Glomerular endothelial cell (primary cell): ENCODE measurements at regions not wholly inside any gene's neighbourhood (a gene's known extent, or its start where the extent isn't known, plus 50 kb on each side); places are given as distances from the start of the nearest gene placed in this dataset.

Source experiments
- DNase-seq: peaks from one replicate; pipeline ENCODE4 v3.0.0-alpha.2; 2011; ENCODE audit warnings: low read depth, low spot score; ENCODE audit errors: extremely low read depth

DNA sequence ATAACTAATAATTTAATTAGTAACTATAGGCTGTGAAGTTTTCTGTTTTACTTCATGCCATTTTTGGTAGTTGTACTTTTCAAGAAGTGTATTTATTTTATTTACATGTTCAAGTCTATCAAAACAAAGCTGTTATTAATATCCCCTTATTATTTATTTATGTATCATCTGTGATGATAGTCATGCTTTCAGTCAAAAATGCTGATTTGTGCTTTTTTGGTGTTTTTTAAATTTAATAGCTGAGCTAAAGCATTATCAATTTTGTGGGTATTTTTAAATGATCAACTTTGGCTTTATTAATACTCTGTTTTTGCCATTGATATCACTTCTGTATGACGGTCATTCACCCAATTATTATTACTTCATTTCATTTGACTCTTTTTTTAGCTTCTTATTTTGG, 1229.2 kb upstream of the CADM2 start:
- no peak for DNase-seq

DNA sequence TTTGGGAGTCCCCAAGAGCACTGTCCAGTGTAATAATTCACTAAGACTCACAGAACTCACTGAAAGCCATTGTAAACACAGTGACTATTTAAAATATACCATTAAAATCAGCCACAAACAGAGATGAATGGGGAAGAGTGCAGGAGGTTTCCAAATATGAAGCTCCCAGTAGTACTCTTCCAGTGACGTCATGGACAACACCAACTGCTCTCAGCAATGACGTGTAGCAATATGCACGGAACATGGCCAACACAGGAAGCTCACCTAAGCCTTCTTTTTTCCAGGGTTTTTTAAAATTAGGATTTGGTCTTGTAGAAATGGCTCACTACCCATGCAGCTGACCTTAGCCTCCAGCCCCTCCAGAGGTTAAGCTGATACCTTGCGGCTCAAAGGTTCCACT, 1224.1 kb upstream of the CADM2 start:
- no peak for DNase-seq

DNA sequence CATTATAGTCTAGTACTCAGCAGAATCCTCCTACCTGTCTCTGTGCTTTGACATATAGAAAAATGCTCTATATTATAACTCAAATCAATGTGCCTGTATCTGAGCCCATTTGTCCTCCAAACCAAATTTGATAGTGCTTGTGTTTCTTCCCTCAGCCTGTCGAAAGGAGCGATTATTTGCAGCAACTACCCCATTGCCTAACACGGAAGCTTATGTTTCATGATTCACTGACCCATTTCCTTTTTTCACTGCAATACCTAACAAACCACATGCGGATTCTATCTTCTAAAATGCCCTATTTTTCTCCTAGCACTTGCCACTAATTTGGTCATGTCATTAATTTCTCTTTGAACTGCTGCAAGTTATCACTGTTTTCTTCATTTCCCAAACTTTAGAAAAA, 1220.6 kb upstream of the CADM2 start:
- no peak for DNase-seq

DNA sequence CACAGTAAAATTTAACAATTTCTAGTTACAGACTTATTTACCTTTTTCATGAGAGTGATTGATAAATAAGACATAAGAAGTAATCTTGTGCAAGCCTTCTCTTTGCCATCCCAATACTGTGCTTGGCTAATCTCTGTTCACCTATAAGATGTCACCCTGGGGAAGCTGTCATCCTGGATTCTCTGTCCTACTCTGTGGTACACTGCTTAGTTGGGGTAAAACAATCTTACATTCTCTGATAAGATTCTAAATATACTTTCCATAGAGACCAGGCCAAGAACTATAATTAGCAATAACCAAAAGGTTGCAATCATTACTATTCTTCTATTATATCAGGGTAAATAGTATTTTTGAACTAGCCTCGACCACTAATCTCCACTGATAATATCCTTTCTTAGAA, 1218.3 kb upstream of the CADM2 start:
- DNase-seq: no peak

DNA sequence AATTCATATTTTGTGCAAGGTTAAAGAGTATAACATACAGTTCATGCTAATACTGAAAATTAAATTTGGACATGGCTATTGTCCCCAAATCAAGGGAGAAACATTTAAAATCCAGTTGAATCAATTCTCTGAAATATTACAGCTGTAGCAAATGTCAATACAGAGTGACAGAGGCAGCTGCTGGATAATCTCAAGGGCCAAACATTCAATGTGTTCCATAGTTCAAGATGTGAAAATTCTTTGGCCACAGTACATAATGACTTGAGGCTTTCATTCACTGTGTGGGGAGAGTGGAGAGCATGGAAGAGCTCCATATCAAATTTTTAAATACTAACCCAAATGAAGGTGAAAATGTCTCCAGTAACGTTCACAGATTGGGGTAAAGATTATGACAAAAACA, 1192.8 kb upstream of the CADM2 start:
- DNase-seq: no peak

DNA sequence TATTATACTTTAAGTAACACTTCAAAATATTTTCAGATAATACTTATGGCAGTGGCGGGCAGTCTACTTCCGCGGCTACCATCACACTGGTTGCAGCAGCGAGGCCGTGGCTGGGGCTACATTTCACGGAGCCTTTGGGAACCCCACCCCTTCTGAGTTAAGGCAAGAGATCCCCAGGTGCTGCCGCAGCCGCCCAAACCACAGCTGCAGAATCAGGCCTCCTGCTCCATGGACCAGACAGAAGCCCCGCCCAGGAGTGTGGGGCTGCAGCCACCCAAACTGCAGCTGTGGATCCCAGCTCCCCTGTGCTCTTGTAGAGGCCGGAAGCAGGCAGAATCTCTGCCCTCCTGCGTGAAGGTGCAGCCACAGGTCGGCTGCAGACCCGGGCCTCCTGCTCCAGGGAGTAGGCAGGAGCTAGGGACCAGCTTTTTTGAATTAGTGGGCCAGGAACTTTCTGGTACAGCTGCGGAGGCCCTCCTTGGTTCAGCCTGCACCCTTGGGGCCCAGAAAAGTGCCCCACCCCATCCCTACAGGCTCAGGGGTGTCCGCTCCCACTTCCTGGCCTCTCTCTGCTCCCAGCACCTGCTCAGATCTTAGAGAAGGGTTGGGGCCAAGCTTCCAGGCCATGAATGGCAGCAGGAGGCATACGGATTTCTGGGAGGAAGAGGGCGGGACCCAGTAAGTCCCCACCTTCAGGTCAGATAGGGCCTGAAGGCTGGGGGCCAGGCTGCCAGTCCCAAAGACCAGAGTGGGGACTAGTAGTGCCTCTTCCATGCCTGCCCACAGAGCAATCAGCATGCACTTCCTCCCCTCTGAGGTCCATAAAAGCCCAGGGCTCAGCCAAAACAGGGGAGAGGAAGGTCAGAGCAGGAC, 1188.8 kb upstream of the CADM2 start:
- DNase-seq: no peak

DNA sequence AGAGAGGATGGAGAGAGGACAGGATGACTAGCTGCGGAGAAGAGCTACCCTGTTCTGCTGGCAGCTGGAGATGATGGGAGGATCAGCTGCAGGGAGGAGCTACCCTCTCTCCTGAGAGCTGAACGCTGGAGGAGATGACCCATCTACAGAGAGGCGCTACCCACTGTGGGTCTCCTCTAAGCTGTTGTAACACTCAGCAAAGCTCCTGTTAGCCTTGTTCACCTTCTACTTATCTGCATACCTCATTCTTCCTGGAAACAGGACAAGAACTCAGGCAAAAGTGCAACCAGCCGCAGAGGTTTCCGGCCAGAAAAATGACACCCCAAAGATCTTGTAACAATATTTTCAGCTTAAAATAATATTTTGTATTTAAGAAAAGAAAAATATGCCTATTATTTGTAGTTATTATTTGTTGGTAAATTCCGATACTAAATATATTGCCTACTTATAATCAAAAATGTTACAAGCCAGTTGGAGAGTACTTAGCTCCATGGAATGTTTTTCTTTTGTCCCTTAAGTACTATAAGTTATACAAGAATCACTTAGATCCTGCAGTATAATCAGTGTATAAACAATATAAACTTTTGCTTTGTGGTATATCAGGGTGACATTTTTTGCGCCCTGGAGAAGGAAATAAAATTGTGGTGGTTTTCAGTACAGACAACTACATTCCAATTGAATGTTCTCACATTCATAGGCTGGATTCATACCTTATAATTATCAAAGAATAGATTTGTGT, 1188.0 kb upstream of the CADM2 start:
- DNase-seq: no peak

DNA sequence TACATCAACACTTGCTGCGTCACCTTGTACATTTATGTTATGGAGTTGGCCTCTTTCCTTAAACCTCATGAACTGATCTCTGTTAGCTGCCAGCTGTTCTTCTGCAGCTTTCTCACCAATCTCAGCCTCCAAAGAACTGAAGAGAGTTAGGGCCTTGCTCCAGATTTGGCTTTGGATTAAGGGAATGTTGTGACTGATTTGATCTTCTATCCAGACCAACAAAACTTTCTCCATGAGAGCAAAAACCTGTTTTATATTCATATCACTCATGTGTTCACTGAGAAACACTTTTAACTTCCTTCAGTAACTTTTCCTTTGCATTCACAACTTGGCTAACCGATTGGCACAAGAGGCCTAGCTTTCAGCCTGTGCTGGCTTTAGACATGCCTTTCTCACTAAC, 1156.0 kb upstream of the CADM2 start:
- DNase-seq: no peak

DNA sequence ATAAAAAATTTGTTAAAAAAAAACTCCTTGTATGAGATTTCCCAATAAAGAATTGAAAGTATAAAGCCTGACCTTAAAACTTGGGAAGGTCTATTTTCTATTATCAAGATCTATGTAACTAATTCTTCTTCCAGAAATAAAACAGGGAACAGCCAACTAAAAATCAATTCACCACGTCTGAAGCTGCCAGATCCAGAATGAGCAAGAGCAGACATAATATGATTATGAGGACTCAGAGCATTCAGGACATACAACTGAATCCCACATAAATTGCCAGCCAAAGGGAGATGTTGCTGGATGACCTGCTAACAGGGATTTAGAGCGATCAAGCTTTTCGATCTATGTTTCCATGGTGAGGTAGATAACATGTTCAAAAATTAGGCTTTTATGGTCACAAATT, 1151.3 kb upstream of the CADM2 start:
- no peak for DNase-seq

DNA sequence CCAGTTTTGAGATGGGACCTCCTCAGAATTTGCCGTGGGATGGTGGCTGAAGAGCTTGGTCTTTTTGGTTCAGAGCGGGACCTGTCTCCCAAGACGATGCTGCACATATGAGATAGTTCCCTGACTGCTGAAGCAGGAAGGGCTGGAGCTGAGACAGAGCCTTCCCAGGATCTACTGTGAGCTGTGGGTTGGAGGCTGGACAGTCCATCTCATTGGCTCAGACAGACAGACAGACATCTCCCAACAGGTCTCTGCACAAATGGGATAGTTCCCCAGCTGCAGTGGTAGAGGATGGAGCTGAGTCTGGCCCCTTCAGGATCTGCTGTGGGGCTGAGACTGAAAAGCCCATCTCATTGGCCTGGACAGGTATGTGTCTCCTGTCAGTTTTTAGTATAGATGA, 1145.6 kb upstream of the CADM2 start:
- DNase-seq: no peak

DNA sequence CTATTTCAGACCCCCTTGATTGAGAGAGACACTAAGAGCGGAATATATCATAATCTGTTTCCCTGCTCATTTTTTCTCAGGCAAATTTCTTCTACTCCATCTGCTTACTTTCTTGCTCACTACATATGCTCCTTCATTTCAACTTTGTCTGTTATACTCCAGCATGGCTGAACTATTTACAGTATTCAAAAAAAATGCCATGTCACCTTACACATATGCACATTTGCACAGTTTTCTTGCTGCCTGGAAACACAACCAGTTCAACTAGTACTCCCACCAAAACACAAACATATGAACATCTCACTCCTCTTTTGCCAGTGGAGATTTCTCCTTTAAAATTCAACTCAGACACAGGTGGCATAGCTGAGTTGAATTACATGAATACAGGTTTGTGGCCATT, 1142.1 kb upstream of the CADM2 start:
- DNase-seq: no peak

DNA sequence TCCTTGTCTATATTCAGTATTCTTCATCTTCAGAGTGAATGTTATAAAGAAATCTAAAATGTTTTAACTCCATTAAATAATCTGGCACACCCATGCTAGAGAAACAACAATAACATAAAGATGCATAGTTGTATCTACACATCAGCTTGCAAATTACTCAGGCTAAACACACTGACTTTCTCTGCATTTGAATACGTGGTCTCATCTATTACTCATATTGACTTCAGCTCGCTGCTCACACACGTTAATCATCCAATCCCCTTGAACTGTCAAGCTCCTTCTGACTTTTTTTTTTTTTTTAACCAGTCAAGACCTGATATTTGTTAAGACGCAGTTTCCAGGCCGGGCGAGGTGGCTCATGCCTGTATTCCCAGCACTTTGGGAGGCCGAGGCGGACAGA, 1137.3 kb upstream of the CADM2 start:
- DNase-seq: no peak

DNA sequence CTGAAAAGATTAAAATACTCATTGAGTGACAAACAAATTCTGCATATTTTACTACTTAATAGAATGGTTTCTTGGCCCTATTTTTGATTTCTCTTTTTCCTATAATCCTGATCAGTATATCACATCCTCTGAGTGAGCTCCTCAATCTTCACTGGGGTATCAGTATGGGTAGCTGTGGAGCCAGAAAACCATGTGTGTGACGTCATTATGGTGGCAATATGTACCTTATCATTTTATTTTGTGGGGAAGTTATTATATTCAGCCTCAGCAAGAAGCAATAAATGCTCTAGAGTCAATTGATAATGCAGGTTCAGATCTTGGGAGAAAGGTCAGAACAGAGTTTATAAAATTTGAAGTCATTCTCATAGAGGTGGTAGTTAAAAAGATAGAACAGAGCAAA, 1135.7 kb upstream of the CADM2 start:
- no peak for DNase-seq

DNA sequence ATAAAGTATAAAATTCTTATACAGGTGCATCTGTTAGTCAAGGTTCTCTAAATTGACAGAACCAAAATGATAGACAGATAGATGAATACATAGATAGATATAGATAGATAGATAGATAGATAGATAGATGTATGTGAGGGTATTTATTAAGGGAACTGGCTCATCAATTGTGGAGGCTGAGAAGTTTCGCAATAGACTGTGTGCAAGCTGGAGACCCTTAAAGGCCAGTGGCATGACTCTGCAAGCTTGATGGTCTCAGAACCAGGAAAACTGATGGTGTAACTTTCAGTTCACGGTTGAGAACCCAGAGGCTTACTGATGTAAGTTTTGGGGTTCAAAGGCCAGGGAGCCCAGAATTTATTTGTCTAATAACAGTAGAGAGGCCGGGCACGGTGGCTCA, 1123.7 kb upstream of the CADM2 start:
- no peak for DNase-seq

DNA sequence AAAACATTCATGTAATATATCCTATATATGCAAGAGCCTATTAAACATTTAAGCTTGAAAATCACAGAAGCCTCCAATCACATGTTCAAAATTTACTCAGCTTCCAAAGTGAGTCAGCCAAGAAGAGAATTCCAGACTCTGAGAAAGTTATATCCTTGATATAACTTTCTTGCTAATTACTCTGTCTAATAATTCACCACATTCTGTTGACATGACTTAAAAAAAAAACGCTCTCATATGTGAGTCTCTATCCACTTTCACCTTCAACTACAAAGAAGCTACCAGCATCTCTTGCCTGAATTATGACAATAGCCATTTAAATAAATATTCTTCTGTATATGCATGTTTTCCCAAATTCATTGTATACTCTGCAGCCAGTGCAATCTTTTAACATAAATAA, 1116.3 kb upstream of the CADM2 start:
- DNase-seq: no peak

DNA sequence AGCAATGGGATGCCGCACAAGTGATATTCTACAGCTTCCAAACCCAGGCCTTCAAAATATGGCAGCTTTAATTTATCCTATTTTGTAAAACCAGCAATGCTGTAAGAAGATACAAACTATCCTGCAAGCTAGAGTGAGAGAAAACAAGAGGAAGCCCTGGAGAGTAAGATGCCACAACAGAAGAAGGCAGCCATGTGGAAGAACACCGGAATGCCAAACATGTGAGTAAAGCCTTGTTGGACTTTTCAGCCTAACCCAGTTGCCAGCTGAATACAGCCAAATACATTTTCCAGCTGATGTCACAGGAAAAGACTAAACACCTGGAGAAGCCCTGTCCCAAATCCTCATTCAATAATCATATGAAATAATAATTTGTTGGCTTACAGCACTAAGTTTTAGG, 1115.1 kb upstream of the CADM2 start:
- no peak for DNase-seq

DNA sequence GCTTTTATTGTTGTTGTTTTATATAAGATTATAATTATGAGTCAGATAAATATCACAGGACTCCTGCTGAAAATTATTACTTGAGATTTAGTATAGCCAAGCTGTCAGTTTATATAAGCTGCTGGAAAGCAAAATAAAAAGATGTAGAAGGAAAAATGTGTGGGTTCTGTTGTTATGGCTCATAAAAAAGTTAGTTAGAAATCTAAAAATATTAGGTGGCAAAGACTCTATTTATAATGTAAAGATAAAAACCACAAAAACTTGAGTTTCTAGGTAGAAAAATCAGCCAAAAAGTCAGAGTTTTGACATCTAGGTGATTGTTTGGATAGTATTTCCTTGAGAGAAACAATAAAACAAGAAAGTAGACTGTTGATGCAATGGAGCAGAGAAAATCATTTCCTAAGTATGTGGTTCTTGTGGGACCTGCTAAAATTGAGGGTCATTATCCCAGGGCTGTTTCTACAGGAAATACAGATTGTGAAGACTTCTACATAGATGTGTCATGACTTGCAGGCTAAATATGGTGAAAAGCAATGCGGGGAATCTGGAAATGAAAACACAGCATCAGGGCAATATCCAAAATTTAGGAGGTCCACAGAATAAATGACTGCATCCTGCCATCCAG, 1109.6 kb upstream of the CADM2 start:
- DNase-seq: no peak

DNA sequence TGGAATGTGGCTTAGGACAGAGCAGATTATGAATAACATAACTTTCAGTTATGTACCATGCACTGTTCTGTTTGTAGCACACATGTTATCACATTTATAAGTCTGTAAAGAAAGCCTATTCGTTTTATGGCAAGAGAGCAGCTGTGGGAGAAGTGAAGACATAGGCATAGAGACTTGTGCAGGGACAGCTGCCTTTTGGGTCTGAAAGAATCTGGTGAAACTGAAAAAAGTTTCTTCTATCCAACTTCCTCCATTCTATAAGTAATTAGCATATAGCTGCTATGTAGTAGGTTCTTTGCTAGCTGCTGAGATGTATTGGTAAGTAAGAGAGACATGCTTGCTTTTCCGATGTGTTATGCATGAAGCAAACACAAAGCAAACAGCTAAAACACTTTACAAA, 1095.4 kb upstream of the CADM2 start:
- DNase-seq: no peak

DNA sequence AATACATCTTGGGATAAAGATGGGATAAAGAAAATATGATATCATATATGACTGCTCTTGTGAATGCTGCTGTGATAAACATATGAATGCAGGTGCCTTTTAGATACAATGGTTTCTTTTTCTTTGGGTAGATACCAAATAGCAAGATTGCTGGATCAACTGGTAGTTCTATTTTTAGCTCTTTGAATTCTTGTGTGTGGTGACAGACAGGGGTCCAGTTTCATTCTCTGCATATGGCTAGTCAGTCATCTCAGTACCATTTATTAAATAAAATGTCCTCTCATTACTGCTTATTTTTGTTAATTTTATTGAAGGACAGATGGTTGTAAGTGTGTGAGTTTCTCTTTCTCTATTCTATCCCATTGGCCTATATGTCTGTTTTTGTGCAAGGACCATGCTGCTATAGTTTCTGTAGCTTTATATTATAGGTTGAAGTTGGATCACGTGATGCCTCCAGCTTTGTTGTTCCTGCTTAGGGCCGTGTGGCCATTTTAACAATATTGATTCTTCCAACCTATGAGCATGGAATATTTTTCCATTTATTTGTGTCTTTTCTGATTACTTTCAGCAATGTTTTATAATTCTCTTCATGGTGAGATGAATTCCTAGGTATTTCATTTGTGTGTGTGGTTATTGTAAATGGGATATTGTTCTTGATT, 1089.8 kb upstream of the CADM2 start:
- DNase-seq: no peak

DNA sequence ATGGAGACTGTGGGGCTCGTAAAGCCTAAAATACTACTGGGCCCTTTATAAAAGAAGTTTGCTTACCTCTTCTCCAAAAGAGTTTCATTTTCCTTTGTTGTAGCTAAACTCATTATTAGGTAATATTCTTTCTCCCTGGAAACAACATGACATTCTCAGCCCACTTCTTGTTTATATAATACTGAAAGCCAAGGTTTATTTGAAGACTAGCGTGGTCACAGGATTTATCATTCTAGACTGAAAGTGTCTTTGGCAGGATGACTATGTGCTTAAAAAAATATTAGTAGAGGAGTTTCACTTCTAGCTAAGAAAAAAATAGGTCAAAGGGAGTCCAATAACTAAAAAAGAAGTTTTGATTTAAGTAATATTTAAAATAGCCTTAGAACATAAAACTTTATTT, 1085.2 kb upstream of the CADM2 start:
- DNase-seq: no peak

DNA sequence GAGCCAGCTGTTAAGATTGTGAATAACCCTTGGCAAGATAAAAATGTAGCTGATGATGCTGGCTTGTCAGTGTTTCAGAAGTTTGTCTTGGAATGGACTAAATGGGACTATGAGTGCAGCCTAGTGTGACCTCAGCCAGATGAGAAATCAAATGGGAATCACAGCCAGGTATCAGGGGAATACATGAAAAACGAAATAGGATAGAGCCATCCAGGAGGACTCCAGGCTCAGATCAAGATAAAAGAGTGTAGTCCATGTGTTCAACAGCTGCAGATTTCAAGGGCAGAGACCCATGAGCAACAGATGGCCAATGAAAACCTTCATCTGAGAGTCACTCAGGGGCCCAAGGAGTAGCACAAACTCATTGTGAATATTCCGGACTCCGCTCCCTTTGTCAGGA, 1080.9 kb upstream of the CADM2 start:
- no peak for DNase-seq
